HepG2 (cell line): ENCODE measurements at regions not wholly inside any gene's neighbourhood (a gene's known extent, or its start where the extent isn't known, plus 50 kb on each side); places are given as distances from the start of the nearest gene placed in this dataset.

ENCODE experiments used
- FOSL1 ChIP-seq: sonication (generic); formaldehyde crosslinking; IDR thresholded peaks from 2 replicates; pipeline ENCODE4 v1.9.0; 2021; ENCODE audit warnings: missing genetic modification reagents, borderline replicate concordance
- RAD51 ChIP-seq: fragments of 450-650 bp; IDR thresholded peaks from 2 replicates; pipeline ENCODE4 v1.6.1; 2016; ENCODE audit warnings: borderline replicate concordance
- SAFB2 ChIP-seq: sonication (generic); formaldehyde crosslinking; IDR thresholded peaks from 2 replicates; pipeline ENCODE4 v1.5.1; 2020; ENCODE audit warnings: missing genetic modification reagents, low read depth, mild to moderate bottlenecking, borderline replicate concordance
- ZKSCAN1 ChIP-seq: fragments of 150-350 bp; IDR thresholded peaks from 2 replicates; pipeline ENCODE4 v1.6.1; 2014; ENCODE audit warnings: low read length
- ZNF431 ChIP-seq: sonication (generic); formaldehyde crosslinking; IDR thresholded peaks from 2 replicates; pipeline ENCODE4 v1.9.0; 2022; ENCODE audit warnings: missing genetic modification reagents, low read depth, mild to moderate bottlenecking, borderline replicate concordance
- TF ChIP-seq, protein P1 (sequence below): sonication (generic); formaldehyde crosslinking; IDR thresholded peaks from 2 replicates; pipeline ENCODE4 v1.4.0; 2020; ENCODE audit warnings: mild to moderate bottlenecking, missing genetic modification reagents, borderline replicate concordance
- TF ChIP-seq, protein P2 (sequence below), 2 experiments: fragments of 450-650 bp in 1 of 2; sonication (generic) in 1 of 2; formaldehyde crosslinking in 1 of 2; IDR thresholded peaks; 2 replicates each; pipeline versions ENCODE4 v1.6.1 to v1.8.0; 2016 to 2022; ENCODE audit warnings: antibody characterized with exemption in 1 of 2, mild to moderate bottlenecking in 1 of 2, missing genetic modification reagents in 1 of 2
- TF ChIP-seq, protein P3 (sequence below): sonication (generic); formaldehyde crosslinking; IDR thresholded peaks from 2 replicates; pipeline ENCODE4 v1.4.0; 2020; ENCODE audit warnings: missing genetic modification reagents

DNA sequence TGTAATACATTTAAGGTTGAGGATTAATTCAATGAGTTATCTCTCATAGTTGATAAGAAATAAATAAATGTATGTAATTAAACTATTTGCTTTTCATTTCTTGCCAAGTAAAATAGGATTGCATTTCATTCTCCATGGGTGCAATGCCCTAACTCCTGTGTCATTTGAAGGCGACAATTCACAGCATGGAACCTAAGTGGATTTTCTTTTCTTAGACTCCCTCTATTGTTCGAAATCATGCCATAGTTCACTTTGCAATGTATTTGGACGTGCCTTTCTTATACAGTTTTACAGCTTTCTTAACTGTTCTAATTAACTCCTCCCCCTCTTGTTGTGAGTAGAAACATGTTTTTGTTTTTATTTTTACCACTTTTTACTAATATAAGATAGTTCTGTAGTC is 263.0 kb downstream of the B3GLCT start:
- TF ChIP-seq, protein P1, sequence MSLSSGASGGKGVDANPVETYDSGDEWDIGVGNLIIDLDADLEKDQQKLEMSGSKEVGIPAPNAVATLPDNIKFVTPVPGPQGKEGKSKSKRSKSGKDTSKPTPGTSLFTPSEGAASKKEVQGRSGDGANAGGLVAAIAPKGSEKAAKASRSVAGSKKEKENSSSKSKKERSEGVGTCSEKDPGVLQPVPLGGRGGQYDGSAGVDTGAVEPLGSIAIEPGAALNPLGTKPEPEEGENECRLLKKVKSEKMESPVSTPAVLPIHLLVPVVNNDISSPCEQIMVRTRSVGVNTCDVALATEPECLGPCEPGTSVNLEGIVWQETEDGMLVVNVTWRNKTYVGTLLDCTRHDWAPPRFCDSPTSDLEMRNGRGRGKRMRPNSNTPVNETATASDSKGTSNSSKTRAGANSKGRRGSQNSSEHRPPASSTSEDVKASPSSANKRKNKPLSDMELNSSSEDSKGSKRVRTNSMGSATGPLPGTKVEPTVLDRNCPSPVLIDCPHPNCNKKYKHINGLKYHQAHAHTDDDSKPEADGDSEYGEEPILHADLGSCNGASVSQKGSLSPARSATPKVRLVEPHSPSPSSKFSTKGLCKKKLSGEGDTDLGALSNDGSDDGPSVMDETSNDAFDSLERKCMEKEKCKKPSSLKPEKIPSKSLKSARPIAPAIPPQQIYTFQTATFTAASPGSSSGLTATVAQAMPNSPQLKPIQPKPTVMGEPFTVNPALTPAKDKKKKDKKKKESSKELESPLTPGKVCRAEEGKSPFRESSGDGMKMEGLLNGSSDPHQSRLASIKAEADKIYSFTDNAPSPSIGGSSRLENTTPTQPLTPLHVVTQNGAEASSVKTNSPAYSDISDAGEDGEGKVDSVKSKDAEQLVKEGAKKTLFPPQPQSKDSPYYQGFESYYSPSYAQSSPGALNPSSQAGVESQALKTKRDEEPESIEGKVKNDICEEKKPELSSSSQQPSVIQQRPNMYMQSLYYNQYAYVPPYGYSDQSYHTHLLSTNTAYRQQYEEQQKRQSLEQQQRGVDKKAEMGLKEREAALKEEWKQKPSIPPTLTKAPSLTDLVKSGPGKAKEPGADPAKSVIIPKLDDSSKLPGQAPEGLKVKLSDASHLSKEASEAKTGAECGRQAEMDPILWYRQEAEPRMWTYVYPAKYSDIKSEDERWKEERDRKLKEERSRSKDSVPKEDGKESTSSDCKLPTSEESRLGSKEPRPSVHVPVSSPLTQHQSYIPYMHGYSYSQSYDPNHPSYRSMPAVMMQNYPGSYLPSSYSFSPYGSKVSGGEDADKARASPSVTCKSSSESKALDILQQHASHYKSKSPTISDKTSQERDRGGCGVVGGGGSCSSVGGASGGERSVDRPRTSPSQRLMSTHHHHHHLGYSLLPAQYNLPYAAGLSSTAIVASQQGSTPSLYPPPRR, result no peak
- TF ChIP-seq SAFB2 (CRISPR knock-in tag) (no peak), RAD51 (no peak), ZKSCAN1 (no peak), FOSL1 (CRISPR knock-in tag) (no peak), ZNF431 (CRISPR knock-in tag) (no peak)
- TF ChIP-seq, protein P2, sequence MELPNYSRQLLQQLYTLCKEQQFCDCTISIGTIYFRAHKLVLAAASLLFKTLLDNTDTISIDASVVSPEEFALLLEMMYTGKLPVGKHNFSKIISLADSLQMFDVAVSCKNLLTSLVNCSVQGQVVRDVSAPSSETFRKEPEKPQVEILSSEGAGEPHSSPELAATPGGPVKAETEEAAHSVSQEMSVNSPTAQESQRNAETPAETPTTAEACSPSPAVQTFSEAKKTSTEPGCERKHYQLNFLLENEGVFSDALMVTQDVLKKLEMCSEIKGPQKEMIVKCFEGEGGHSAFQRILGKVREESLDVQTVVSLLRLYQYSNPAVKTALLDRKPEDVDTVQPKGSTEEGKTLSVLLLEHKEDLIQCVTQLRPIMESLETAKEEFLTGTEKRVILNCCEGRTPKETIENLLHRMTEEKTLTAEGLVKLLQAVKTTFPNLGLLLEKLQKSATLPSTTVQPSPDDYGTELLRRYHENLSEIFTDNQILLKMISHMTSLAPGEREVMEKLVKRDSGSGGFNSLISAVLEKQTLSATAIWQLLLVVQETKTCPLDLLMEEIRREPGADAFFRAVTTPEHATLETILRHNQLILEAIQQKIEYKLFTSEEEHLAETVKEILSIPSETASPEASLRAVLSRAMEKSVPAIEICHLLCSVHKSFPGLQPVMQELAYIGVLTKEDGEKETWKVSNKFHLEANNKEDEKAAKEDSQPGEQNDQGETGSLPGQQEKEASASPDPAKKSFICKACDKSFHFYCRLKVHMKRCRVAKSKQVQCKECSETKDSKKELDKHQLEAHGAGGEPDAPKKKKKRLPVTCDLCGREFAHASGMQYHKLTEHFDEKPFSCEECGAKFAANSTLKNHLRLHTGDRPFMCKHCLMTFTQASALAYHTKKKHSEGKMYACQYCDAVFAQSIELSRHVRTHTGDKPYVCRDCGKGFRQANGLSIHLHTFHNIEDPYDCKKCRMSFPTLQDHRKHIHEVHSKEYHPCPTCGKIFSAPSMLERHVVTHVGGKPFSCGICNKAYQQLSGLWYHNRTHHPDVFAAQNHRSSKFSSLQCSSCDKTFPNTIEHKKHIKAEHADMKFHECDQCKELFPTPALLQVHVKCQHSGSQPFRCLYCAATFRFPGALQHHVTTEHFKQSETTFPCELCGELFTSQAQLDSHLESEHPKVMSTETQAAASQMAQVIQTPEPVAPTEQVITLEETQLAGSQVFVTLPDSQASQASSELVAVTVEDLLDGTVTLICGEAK (IDR thresholded peaks at IDR 0.05), result no peak
- TF ChIP-seq, protein P2 (CRISPR knock-in tag; IDR thresholded peaks at IDR 0.05), result no peak
- TF ChIP-seq, protein P3, sequence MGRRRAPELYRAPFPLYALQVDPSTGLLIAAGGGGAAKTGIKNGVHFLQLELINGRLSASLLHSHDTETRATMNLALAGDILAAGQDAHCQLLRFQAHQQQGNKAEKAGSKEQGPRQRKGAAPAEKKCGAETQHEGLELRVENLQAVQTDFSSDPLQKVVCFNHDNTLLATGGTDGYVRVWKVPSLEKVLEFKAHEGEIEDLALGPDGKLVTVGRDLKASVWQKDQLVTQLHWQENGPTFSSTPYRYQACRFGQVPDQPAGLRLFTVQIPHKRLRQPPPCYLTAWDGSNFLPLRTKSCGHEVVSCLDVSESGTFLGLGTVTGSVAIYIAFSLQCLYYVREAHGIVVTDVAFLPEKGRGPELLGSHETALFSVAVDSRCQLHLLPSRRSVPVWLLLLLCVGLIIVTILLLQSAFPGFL (CRISPR knock-in tag), result no peak
